Keratinocyte (primary cell): ENCODE measurements at regions not wholly inside any gene's neighbourhood (a gene's known extent, or its start where the extent isn't known, plus 50 kb on each side); places are given as distances from the start of the nearest gene placed in this dataset.

ENCODE experiments used
- DNase-seq: peaks from one replicate; pipeline ENCODE4 v3.0.0-alpha.2; 2011; ENCODE audit warnings: low read depth, missing footprints, low spot score
- FAIRE-seq: peaks from 2 replicates; lab custom pipeline; 2011; peaks lifted over from hg19 to GRCh38; lab: Jason Lieb, UNC
- H2AFZ ChIP-seq: 2 replicates; pipeline ENCODE4 v1.6.0; 2012; ENCODE audit warnings: low read length, control low read depth, inconsistent platforms; ENCODE audit not compliant: control insufficient read depth
- H3K27ac ChIP-seq: 2 replicates; pipeline ENCODE4 v1.5.1; 2011; ENCODE audit warnings: low read length; ENCODE audit not compliant: control insufficient read depth, insufficient read depth
- H3K27me3 ChIP-seq: 3 replicates; pipeline ENCODE4 v1.6.0; 2011; ENCODE audit warnings: low read length; ENCODE audit not compliant: control insufficient read depth, insufficient read depth; ENCODE audit errors: extremely low read depth
- H3K36me3 ChIP-seq, 2 experiments: 2 replicates in 1 of 2; 3 replicates in 1 of 2; pipeline ENCODE4 v1.5.1; 2011; ENCODE audit warnings: low read length in 2 of 2, mild to moderate bottlenecking in 1 of 2; ENCODE audit not compliant: control insufficient read depth in 2 of 2, insufficient read depth in 2 of 2; ENCODE audit errors: extremely low read depth in 1 of 2
- H3K4me1 ChIP-seq: 3 replicates; pipeline ENCODE4 v1.5.1; 2011; ENCODE audit warnings: low read length; ENCODE audit not compliant: control insufficient read depth, insufficient read depth; ENCODE audit errors: extremely low read depth
- H3K4me2 ChIP-seq: 3 replicates; pipeline ENCODE4 v1.6.0; 2011; ENCODE audit warnings: low read depth, low read length; ENCODE audit not compliant: control insufficient read depth, insufficient read depth; ENCODE audit errors: extremely low read depth
- H3K4me3 ChIP-seq, 3 experiments: fragments of 200-600 bp in 1 of 3; sonication (generic) in 1 of 3; 2 replicates in 2 of 3; 3 replicates in 1 of 3; pipeline ENCODE4 v1.5.1; 2011 to 2016; ENCODE audit warnings: low read length in 3 of 3, mild to moderate bottlenecking in 3 of 3, control low read depth in 2 of 3, inconsistent platforms in 1 of 3, low read depth in 1 of 3, mixed read lengths in 1 of 3, mixed run types in 1 of 3, moderate library complexity in 1 of 3; ENCODE audit not compliant: control insufficient read depth in 2 of 3, insufficient read depth in 2 of 3; ENCODE audit errors: extremely low read depth in 1 of 3
- H3K79me2 ChIP-seq: 2 replicates; pipeline ENCODE4 v1.6.0; 2012; ENCODE audit warnings: low read length; ENCODE audit not compliant: control insufficient read depth, insufficient read depth
- H3K9ac ChIP-seq: 3 replicates; pipeline ENCODE4 v1.6.0; 2011; ENCODE audit warnings: low read length; ENCODE audit not compliant: control insufficient read depth, insufficient read depth; ENCODE audit errors: extremely low read depth
- H3K9me1 ChIP-seq: 3 replicates; pipeline ENCODE4 v1.6.0; 2011; ENCODE audit warnings: low read length; ENCODE audit not compliant: control insufficient read depth, insufficient read depth; ENCODE audit errors: extremely low read depth
- H3K9me3 ChIP-seq: 2 replicates; pipeline ENCODE4 v1.5.1; 2012; ENCODE audit warnings: low read depth, low read length; ENCODE audit not compliant: control insufficient read depth
- H4K20me1 ChIP-seq: 3 replicates; pipeline ENCODE4 v1.6.0; 2011; ENCODE audit warnings: low read length; ENCODE audit not compliant: control insufficient read depth, insufficient read depth; ENCODE audit errors: extremely low read depth
- EZH2 ChIP-seq: IDR thresholded peaks from one replicate; pipeline ENCODE4 v1.6.1; 2012; ENCODE audit warnings: inconsistent platforms, mild to moderate bottlenecking, low read length, moderate library complexity
- dilution Hi-C: fragments of 300-500 bp; cut with MboI; formaldehyde crosslinking; loops from one replicate; pipeline ENCODE4 v1.7.0; 2020; ENCODE audit warnings: low sequenced_read_pairs; ENCODE audit not compliant: extremely low pct_ligation_motif_present
- TF ChIP-seq, protein P1 (sequence below), 3 experiments: IDR thresholded peaks in 1 of 3; conservative IDR thresholded peaks in 1 of 3; optimal IDR thresholded peaks in 1 of 3; 2 replicates in 2 of 3; 3 replicates in 1 of 3; pipeline versions ENCODE3 to v1.5.1; 2011; ENCODE audit warnings: low read length in 3 of 3, mild to moderate bottlenecking in 3 of 3, moderate library complexity in 2 of 3, control low read depth in 1 of 3, inconsistent platforms in 1 of 3; ENCODE audit not compliant: insufficient read depth in 2 of 3; ENCODE audit errors: extremely low read depth in 1 of 3

DNA sequence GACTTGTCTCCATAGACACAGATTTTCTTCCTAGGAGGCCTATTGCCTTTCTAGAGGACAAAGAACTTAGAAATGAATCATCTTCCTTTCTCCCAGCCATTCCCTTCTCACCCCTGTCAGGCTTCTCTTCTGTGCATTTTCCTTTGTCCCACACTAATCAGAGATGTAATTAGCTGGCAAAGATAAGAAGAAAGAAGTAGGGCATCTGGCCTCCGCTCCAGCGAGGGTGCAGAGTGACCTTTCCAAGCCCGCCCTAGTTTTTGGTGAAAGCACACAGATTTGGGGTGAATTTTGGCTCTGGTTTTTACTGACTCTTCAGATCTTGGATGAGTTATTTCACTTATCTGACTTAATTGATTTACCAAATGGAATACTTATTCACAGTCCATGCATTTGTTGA, 626.5 kb downstream of the ZEB2 start:
- Histone ChIP-seq H3K4me3 (no peak overlapping the region), H3K36me3 (no peaks in the 10 kb centered on the region), H2AFZ (no peak overlapping the region), H3K9ac (no peak overlapping the region), H3K9me1 (no peaks in the 10 kb centered on the region), H3K4me2 (no peak overlapping the region), H4K20me1 (no peaks in the 10 kb centered on the region), H3K27me3 (no peaks in the 10 kb centered on the region), H3K9me3 (no peaks in the 10 kb centered on the region), H3K79me2 (no peaks in the 10 kb centered on the region), H3K4me1 (no peaks in the 10 kb centered on the region), H3K27ac (no peak overlapping the region)
- dilution Hi-C loops: no loop called here
- TF ChIP-seq, protein P1, sequence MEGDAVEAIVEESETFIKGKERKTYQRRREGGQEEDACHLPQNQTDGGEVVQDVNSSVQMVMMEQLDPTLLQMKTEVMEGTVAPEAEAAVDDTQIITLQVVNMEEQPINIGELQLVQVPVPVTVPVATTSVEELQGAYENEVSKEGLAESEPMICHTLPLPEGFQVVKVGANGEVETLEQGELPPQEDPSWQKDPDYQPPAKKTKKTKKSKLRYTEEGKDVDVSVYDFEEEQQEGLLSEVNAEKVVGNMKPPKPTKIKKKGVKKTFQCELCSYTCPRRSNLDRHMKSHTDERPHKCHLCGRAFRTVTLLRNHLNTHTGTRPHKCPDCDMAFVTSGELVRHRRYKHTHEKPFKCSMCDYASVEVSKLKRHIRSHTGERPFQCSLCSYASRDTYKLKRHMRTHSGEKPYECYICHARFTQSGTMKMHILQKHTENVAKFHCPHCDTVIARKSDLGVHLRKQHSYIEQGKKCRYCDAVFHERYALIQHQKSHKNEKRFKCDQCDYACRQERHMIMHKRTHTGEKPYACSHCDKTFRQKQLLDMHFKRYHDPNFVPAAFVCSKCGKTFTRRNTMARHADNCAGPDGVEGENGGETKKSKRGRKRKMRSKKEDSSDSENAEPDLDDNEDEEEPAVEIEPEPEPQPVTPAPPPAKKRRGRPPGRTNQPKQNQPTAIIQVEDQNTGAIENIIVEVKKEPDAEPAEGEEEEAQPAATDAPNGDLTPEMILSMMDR (optimal IDR thresholded peaks at IDR 0.05 in 1 of 3, IDR thresholded peaks at IDR 0.05 in 1 of 3, conservative IDR thresholded peaks at IDR 0.05 in 1 of 3; ENCODE audit: extremely low read depth in 1 of 3, insufficient read depth in 2 of 3, low read length in 3 of 3): no peak
- TF ChIP-seq EZH2: no peak
- no peak for FAIRE-seq
- DNase-seq: no peak

- Histone ChIP-seq H3K27me3 (no peaks in the 10 kb centered on the region), H3K27ac (no peak overlapping the region), H3K4me2 (no peak overlapping the region), H4K20me1 (no peaks in the 10 kb centered on the region), H3K4me3 (no peak overlapping the region), H3K4me1 (no peaks in the 10 kb centered on the region), H3K79me2 (no peaks in the 10 kb centered on the region), H3K9me3 (no peaks in the 10 kb centered on the region), H2AFZ (no peak overlapping the region), H3K9me1 (no peaks in the 10 kb centered on the region), H3K9ac (no peak overlapping the region), H3K36me3 (no peaks in the 10 kb centered on the region)
- FAIRE-seq: no peak
- dilution Hi-C loops: no loop called here
- no peak for DNase-seq
- TF ChIP-seq, protein P1 (optimal IDR thresholded peaks at IDR 0.05 in 1 of 3, IDR thresholded peaks at IDR 0.05 in 1 of 3, conservative IDR thresholded peaks at IDR 0.05 in 1 of 3; ENCODE audit: extremely low read depth in 1 of 3, insufficient read depth in 2 of 3, low read length in 3 of 3): no peak
- TF ChIP-seq EZH2: no peak
Measured at GRCh38 chr2:143891879-143892308, 628.0 kb downstream of the ZEB2 start.
